Sigmoid colon (tissue), 4 donors: ENCODE measurements at regions not wholly inside any gene's neighbourhood (a gene's known extent, or its start where the extent isn't known, plus 50 kb on each side); places are given as distances from the start of the nearest gene placed in this dataset.

Experiments used
- EP300 ChIP-seq, 4 donors: sonication (generic); formaldehyde crosslinking; IDR thresholded peaks; one replicate each; pipeline ENCODE4 v1.6.1; 2017; ENCODE audit warnings: antibody characterized with exemption in 4 of 4
- POLR2AphosphoS5 ChIP-seq, 4 donors: sonication (generic); formaldehyde crosslinking; IDR thresholded peaks; one replicate each; pipeline ENCODE4 v1.6.1; 2017; ENCODE audit warnings: antibody characterized with exemption in 4 of 4
- TF ChIP-seq, protein P1 (sequence below), 4 experiments: fragments of 450-650 bp in 3 of 4; fragments of 200-600 bp in 1 of 4; IDR thresholded peaks; one replicate each; pipeline ENCODE4 v1.5.1; 2016 to 2019; ENCODE audit warnings: antibody characterized with exemption in 4 of 4, mild to moderate bottlenecking in 3 of 4, moderate library complexity in 2 of 4

DNA sequence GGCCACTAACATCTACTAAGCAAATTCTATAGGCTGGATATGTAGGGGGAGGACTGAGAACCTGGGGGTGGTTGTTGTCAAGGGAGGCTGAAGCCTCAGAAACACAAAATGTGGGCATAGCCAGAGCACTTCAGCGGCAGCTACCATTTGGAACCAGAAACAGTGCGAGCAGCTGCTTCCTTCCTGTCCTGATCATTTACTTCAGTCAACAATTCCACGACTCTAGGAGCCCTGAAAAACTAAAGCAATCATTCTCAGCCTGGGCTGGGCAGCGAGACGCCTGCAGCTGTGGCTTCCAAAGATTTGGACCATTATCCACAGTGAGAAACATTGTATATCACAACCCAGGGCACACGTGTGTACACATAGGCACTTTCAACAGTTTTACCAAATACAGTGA is 93.9 kb upstream of the WSCD1 start:
- TF ChIP-seq, protein P1, sequence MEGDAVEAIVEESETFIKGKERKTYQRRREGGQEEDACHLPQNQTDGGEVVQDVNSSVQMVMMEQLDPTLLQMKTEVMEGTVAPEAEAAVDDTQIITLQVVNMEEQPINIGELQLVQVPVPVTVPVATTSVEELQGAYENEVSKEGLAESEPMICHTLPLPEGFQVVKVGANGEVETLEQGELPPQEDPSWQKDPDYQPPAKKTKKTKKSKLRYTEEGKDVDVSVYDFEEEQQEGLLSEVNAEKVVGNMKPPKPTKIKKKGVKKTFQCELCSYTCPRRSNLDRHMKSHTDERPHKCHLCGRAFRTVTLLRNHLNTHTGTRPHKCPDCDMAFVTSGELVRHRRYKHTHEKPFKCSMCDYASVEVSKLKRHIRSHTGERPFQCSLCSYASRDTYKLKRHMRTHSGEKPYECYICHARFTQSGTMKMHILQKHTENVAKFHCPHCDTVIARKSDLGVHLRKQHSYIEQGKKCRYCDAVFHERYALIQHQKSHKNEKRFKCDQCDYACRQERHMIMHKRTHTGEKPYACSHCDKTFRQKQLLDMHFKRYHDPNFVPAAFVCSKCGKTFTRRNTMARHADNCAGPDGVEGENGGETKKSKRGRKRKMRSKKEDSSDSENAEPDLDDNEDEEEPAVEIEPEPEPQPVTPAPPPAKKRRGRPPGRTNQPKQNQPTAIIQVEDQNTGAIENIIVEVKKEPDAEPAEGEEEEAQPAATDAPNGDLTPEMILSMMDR (IDR thresholded peaks at IDR 0.05) = no peak
- no peak for TF ChIP-seq EP300 (IDR thresholded peaks at IDR 0.05)
- TF ChIP-seq POLR2AphosphoS5 (IDR thresholded peaks at IDR 0.05) = no peak
